H9 (cell line): ENCODE measurements at regions not wholly inside any gene's neighbourhood (a gene's known extent, or its start where the extent isn't known, plus 50 kb on each side); places are given as distances from the start of the nearest gene placed in this dataset.

Experiments
- DNase-seq: peaks from one replicate; pipeline ENCODE4 v3.0.0-alpha.2; 2017
- H2AFZ ChIP-seq: one replicate; pipeline ENCODE4 v1.6.1; 2013; ENCODE audit warnings: mild to moderate bottlenecking, low read length, control low read depth, moderate library complexity
- H2AK5ac ChIP-seq: 2 replicates; pipeline ENCODE4 v1.6.1; 2013; ENCODE audit warnings: low read length, control low read depth, mixed read lengths; ENCODE audit not compliant: insufficient read length
- H2BK120ac ChIP-seq: one replicate; pipeline ENCODE4 v1.6.1; 2013; ENCODE audit warnings: low read depth, mild to moderate bottlenecking, low read length, control low read depth, inconsistent platforms; ENCODE audit not compliant: poor library complexity, severe bottlenecking
- H2BK12ac ChIP-seq: 2 replicates; pipeline ENCODE4 v1.6.1; 2013; ENCODE audit warnings: low read length, control low read depth, mixed read lengths, low read depth; ENCODE audit not compliant: insufficient read length
- H2BK15ac ChIP-seq: 2 replicates; pipeline ENCODE4 v1.6.1; 2013; ENCODE audit warnings: low read depth, low read length, control low read depth
- H2BK20ac ChIP-seq: one replicate; pipeline ENCODE4 v1.6.1; 2013; ENCODE audit warnings: low read depth, mild to moderate bottlenecking, low read length, control low read depth, inconsistent platforms; ENCODE audit not compliant: poor library complexity, severe bottlenecking
- H2BK5ac ChIP-seq: 2 replicates; pipeline ENCODE4 v1.6.1; 2013; ENCODE audit warnings: low read length, control low read depth, mixed read lengths; ENCODE audit not compliant: insufficient read length
- H3K14ac ChIP-seq: 2 replicates; pipeline ENCODE4 v1.6.1; 2013; ENCODE audit warnings: low read length, control low read depth; ENCODE audit not compliant: insufficient read depth
- H3K18ac ChIP-seq: 2 replicates; pipeline ENCODE4 v1.6.1; 2013; ENCODE audit warnings: low read depth, mild to moderate bottlenecking, mixed read lengths, low read length, control low read depth; ENCODE audit not compliant: insufficient read length
- H3K23ac ChIP-seq: 2 replicates; pipeline ENCODE4 v1.6.1; 2013; ENCODE audit warnings: low read length, control low read depth, mixed read lengths, low read depth; ENCODE audit not compliant: insufficient read length
- H3K23me2 ChIP-seq: 2 replicates; pipeline ENCODE4 v1.6.1; 2013; ENCODE audit warnings: low read depth, mild to moderate bottlenecking, mixed read lengths, low read length, control low read depth; ENCODE audit not compliant: insufficient read length, poor library complexity, severe bottlenecking
- H3K27ac ChIP-seq: 2 replicates; pipeline ENCODE4 v1.5.1; 2013; ENCODE audit warnings: low read length, control low read depth, mixed read lengths, low read depth; ENCODE audit not compliant: insufficient read length
- H3K27me3 ChIP-seq: 2 replicates; pipeline ENCODE4 v1.6.1; 2013; ENCODE audit warnings: low read length, control low read depth, inconsistent platforms; ENCODE audit not compliant: insufficient read depth
- H3K4ac ChIP-seq: 2 replicates; pipeline ENCODE4 v1.6.1; 2013; ENCODE audit warnings: low read depth, mild to moderate bottlenecking, control low read depth, inconsistent platforms, low read length, moderate library complexity
- H3K4me1 ChIP-seq: 2 replicates; pipeline ENCODE4 v1.6.1; 2013; ENCODE audit warnings: low read length, control low read depth, inconsistent platforms; ENCODE audit not compliant: insufficient read depth
- H3K4me2 ChIP-seq: 2 replicates; pipeline ENCODE4 v1.6.1; 2013; ENCODE audit warnings: low read length, control low read depth, mixed read lengths; ENCODE audit not compliant: insufficient read length, insufficient read depth
- H3K56ac ChIP-seq: 2 replicates; pipeline ENCODE4 v1.6.1; 2013; ENCODE audit warnings: low read depth, mild to moderate bottlenecking, mixed read lengths, low read length, control low read depth; ENCODE audit not compliant: insufficient read length
- H3K79me1 ChIP-seq: 2 replicates; pipeline ENCODE4 v1.6.1; 2013; ENCODE audit warnings: low read depth, mild to moderate bottlenecking, moderate library complexity, low read length, control low read depth, inconsistent platforms; ENCODE audit not compliant: insufficient read depth, poor library complexity, severe bottlenecking
- H3K79me2 ChIP-seq: 2 replicates; pipeline ENCODE4 v1.6.1; 2013; ENCODE audit warnings: low read length, control low read depth, inconsistent platforms; ENCODE audit not compliant: insufficient read depth
- H3K9ac ChIP-seq: 2 replicates; pipeline ENCODE4 v1.6.1; 2013; ENCODE audit warnings: low read length, control low read depth, mixed read lengths; ENCODE audit not compliant: insufficient read length; ENCODE audit errors: extremely low read depth
- H3K9me3 ChIP-seq: one replicate; pipeline ENCODE4 v1.6.1; 2013; ENCODE audit warnings: low read depth, low read length, inconsistent platforms; ENCODE audit not compliant: control insufficient read depth
- H3T11ph ChIP-seq: one replicate; pipeline ENCODE4 v1.6.1; 2013; ENCODE audit warnings: mild to moderate bottlenecking, low read length, control low read depth, inconsistent platforms
- H4K20me1 ChIP-seq: one replicate; pipeline ENCODE4 v1.6.1; 2013; ENCODE audit not compliant: control insufficient read depth, insufficient read length, insufficient read depth
- H4K5ac ChIP-seq: 2 replicates; pipeline ENCODE4 v1.6.1; 2013; ENCODE audit warnings: low read depth, mild to moderate bottlenecking, mixed read lengths, low read length, control low read depth; ENCODE audit not compliant: insufficient read length
- H4K8ac ChIP-seq: replicated peaks from 2 replicates; pipeline ENCODE4 v1.6.1; 2013; ENCODE audit warnings: low read length, control low read depth, mixed read lengths, low read depth; ENCODE audit not compliant: insufficient read length
- H4K91ac ChIP-seq: 2 replicates; pipeline ENCODE4 v1.6.1; 2013; ENCODE audit warnings: low read depth, mild to moderate bottlenecking, moderate library complexity, mixed read lengths, low read length, control low read depth; ENCODE audit not compliant: insufficient read length
- H3K27ac Mint-ChIP-seq, 3 experiments: 2 replicates in 2 of 3; 3 replicates in 1 of 3; pipeline ENCODE4 v1.8.0; 2020 to 2021; ENCODE audit warnings: mixed read lengths in 3 of 3, mild to moderate bottlenecking in 1 of 3, moderate library complexity in 1 of 3
- H3K27me3 Mint-ChIP-seq: 2 replicates; pipeline ENCODE4 v1.8.0; 2021; ENCODE audit warnings: low read depth, mild to moderate bottlenecking, moderate library complexity, mixed read lengths
- H3K36me3 Mint-ChIP-seq, 3 experiments: 2 replicates in 2 of 3; 3 replicates in 1 of 3; pipeline ENCODE4 v1.8.0; 2020 to 2021; ENCODE audit warnings: low read depth in 3 of 3, mixed read lengths in 3 of 3; ENCODE audit not compliant: insufficient read depth in 1 of 3
- H3K4me1 Mint-ChIP-seq, 2 experiments: 2 replicates each; pipeline ENCODE4 v1.8.0; 2020; ENCODE audit warnings: mixed read lengths in 2 of 2
- H3K4me3 Mint-ChIP-seq, 2 experiments: 2 replicates in 1 of 2; 3 replicates in 1 of 2; pipeline ENCODE4 v1.8.0; 2020 to 2021; ENCODE audit warnings: mild to moderate bottlenecking in 2 of 2, mixed read lengths in 2 of 2, moderate library complexity in 1 of 2
- H3K9me3 Mint-ChIP-seq, 2 experiments: 2 replicates in 1 of 2; 3 replicates in 1 of 2; pipeline ENCODE4 v1.8.0; 2020; ENCODE audit warnings: mild to moderate bottlenecking in 2 of 2, mixed read lengths in 2 of 2, moderate library complexity in 1 of 2
- WGBS: extraction: QIAGEN DNeasy Blood & Tissue Kit; methylation state at CpG from one replicate; pipeline ENCODE4 v1.1.7; 2013; ENCODE audit warnings: missing lambda C conversion rate, low lambda C conversion rate, mixed read lengths; ENCODE audit not compliant: insufficient read length; ENCODE audit errors: extremely low coverage; 5-methylcytosine and 5-hydroxymethylcytosine counted together
- TF ChIP-seq, protein P1 (sequence below): fragments of 200-600 bp; sonication (generic); conservative IDR thresholded peaks from 3 replicates; pipeline ENCODE4 v1.8.0; 2021; ENCODE audit warnings: antibody characterized with exemption, mild to moderate bottlenecking

DNA sequence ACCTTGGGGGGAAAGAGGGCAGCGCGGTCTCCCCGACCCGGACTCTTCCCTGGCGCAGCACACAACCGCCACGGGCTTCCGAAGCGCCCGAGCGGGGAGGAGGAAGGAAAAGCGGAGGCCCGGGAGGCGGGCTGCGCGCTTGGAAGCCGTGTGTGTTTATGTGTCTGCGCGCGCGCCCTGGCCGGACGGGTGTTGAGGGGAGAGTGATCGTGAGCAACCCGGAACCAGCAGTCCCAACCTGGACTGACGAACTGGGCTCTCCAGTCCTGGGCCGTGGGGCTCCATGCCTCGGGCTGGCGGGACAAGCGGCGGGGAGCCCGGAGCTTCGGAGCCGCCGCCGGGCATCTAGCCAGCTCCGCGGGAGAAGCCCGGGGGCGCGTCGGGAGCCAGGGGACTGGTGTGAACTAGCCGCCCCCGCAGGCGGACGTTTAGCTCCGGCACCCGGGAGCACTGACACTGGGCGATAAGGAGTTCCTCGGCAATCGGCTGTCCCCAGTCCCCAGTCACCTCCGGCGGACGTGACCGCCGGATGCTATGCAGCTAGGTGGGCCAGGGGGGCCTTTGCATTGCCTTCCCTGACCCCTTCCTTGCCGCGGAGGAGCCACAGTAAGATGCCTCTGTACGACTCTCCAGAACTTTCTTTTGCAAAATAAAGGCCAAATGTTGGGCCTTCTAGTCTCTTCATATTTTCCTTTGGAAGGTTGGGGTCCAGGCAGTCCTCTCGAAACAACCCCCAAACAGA is 74.8 kb upstream of the BCOR start:
- Histone ChIP-seq H4K91ac (peak overlapping the region; percentile 72), H3K79me2 (no peaks in the 10 kb centered on the region), H3K9ac (peak overlapping the region; percentile 59), H4K8ac (no peak overlapping the region), H3K23ac (no peak overlapping the region), H4K5ac (no peak overlapping the region), H3K79me1 (no peaks in the 10 kb centered on the region), H3K4me2 (peak overlapping the region; percentile 94), H3T11ph (no peak overlapping the region), H3K27ac (no peak overlapping the region), H3K23me2 (peaks cover 44% of the 10 kb centered on the region), H3K14ac (peak overlapping the region; percentile 80), H3K18ac (no peak overlapping the region), H2BK15ac (no peak overlapping the region), H3K27me3 (peaks cover 21% of the 10 kb centered on the region; the same call in 1 of the 2 replicates), H3K9me3 (no peaks in the 10 kb centered on the region), H4K20me1 (no peaks in the 10 kb centered on the region), H3K4ac (peak overlapping the region; percentile 72; the same call in 1 of the 2 replicates), H3K56ac (no peak overlapping the region), H2AK5ac (no peak overlapping the region), H2BK5ac (no peak overlapping the region), H2BK120ac (no peak overlapping the region), H2BK12ac (peak overlapping the region; percentile 58), H2BK20ac (no peak overlapping the region), H3K4me1 (peaks cover 4% of the 10 kb centered on the region), H2AFZ (no peak overlapping the region)
- H3K27ac Mint-ChIP-seq = peak overlapping the region in 1 of 3 experiments; percentile 17; a peak in 1 of 7 replicates
- peak; percentile 50 for DNase-seq
- WGBS = no CpG with 5 or more reads among the region's 60 CpGs
- peak overlapping the region; percentile 67 to 78 for H3K4me3 Mint-ChIP-seq
- peaks cover 48 to 57% of the 10 kb centered on the region in 2 experiments for H3K9me3 Mint-ChIP-seq
- H3K4me1 Mint-ChIP-seq = peaks cover 31 to 46% of the 10 kb centered on the region in 2 experiments
- peaks cover 4 to 6% (median 4%) of the 10 kb centered on the region in 3 experiments; a peak in 5 of 7 replicates for H3K36me3 Mint-ChIP-seq
- TF ChIP-seq, protein P1, sequence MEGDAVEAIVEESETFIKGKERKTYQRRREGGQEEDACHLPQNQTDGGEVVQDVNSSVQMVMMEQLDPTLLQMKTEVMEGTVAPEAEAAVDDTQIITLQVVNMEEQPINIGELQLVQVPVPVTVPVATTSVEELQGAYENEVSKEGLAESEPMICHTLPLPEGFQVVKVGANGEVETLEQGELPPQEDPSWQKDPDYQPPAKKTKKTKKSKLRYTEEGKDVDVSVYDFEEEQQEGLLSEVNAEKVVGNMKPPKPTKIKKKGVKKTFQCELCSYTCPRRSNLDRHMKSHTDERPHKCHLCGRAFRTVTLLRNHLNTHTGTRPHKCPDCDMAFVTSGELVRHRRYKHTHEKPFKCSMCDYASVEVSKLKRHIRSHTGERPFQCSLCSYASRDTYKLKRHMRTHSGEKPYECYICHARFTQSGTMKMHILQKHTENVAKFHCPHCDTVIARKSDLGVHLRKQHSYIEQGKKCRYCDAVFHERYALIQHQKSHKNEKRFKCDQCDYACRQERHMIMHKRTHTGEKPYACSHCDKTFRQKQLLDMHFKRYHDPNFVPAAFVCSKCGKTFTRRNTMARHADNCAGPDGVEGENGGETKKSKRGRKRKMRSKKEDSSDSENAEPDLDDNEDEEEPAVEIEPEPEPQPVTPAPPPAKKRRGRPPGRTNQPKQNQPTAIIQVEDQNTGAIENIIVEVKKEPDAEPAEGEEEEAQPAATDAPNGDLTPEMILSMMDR = no peak
- H3K27me3 Mint-ChIP-seq = peaks cover 48% of the 10 kb centered on the region
